SK-N-MC (cell line): ENCODE measurements at regions not wholly inside any gene's neighbourhood (a gene's known extent, or its start where the extent isn't known, plus 50 kb on each side); places are given as distances from the start of the nearest gene placed in this dataset.

Source experiments
- EZH2 ChIP-seq: fragments of 200-600 bp; sonication (generic); IDR thresholded peaks from one replicate; pipeline ENCODE4 v1.6.1; 2017; ENCODE audit warnings: antibody characterized with exemption
- POLR2AphosphoS5 ChIP-seq: IDR thresholded peaks from 2 replicates; pipeline ENCODE4 v1.6.1; 2012; ENCODE audit warnings: mild to moderate bottlenecking, low read depth, low read length, borderline replicate concordance

- no peak for TF ChIP-seq POLR2AphosphoS5
- no peak for TF ChIP-seq EZH2
Measured at GRCh38 chr6:9539231-9539755, 875.6 kb downstream of the TFAP2A start.
